Effector memory CD4-positive, alpha-beta T cell (primary cell): ENCODE measurements at regions not wholly inside any gene's neighbourhood (a gene's known extent, or its start where the extent isn't known, plus 50 kb on each side); places are given as distances from the start of the nearest gene placed in this dataset.

ENCODE experiments used
- DNase-seq, 3 donors: peaks; one replicate each; pipeline ENCODE4 v3.0.0-alpha.2; 2020
- H3K27ac ChIP-seq: 2 replicates; pipeline ENCODE4 v1.7.0; 2013; ENCODE audit warnings: mild to moderate bottlenecking, low read length, moderate library complexity; ENCODE audit not compliant: insufficient read depth, poor library complexity, severe bottlenecking
- H3K27me3 ChIP-seq: replicated peaks from 2 replicates; pipeline ENCODE4 v1.7.0; 2013; ENCODE audit warnings: mild to moderate bottlenecking, low read length; ENCODE audit not compliant: insufficient read depth, control insufficient read depth, poor library complexity, severe bottlenecking
- H3K36me3 ChIP-seq: 2 replicates; pipeline ENCODE4 v1.7.0; 2013; ENCODE audit warnings: mild to moderate bottlenecking, low read length, moderate library complexity; ENCODE audit not compliant: control insufficient read depth, insufficient read depth
- H3K4me1 ChIP-seq: 2 replicates; pipeline ENCODE4 v1.7.0; 2013; ENCODE audit warnings: low read length, mild to moderate bottlenecking; ENCODE audit not compliant: control insufficient read depth, insufficient read depth, poor library complexity, severe bottlenecking
- H3K4me3 ChIP-seq: 2 replicates; pipeline ENCODE4 v1.7.0; 2013; ENCODE audit warnings: low read length, low read depth, mild to moderate bottlenecking; ENCODE audit not compliant: insufficient read depth, poor library complexity, severe bottlenecking
- H3K9me3 ChIP-seq: 2 replicates; pipeline ENCODE4 v1.7.0; 2013; ENCODE audit warnings: mild to moderate bottlenecking, low read length, moderate library complexity; ENCODE audit not compliant: control insufficient read depth

GRCh38 chr11:15886299-15886698 is 470.0 kb downstream of the SOX6 start:
- Histone ChIP-seq H3K4me3 (no peak overlapping the region), H3K36me3 (no peaks in the 10 kb centered on the region), H3K4me1 (no peaks in the 10 kb centered on the region), H3K27me3 (no peaks in the 10 kb centered on the region), H3K9me3 (no peaks in the 10 kb centered on the region), H3K27ac (no peak overlapping the region)
- no peak for DNase-seq

- Histone ChIP-seq H3K4me3 (no peak overlapping the region), H3K36me3 (no peaks in the 10 kb centered on the region), H3K27me3 (no peaks in the 10 kb centered on the region), H3K27ac (no peak overlapping the region), H3K9me3 (no peaks in the 10 kb centered on the region), H3K4me1 (no peaks in the 10 kb centered on the region)
- no peak for DNase-seq
Measured at GRCh38 chr11:15886866-15887265, 469.5 kb downstream of the SOX6 start.

- H3K27ac ChIP-seq: no peak overlapping the region
- H3K4me3 ChIP-seq: no peak overlapping the region
- no peak for DNase-seq
- H3K27me3 ChIP-seq: no peaks in the 10 kb centered on the region
- no peaks in the 10 kb centered on the region for H3K9me3 ChIP-seq
- H3K4me1 ChIP-seq: no peaks in the 10 kb centered on the region
- H3K36me3 ChIP-seq: no peaks in the 10 kb centered on the region
Measured at GRCh38 chr11:15888556-15889345, 467.6 kb downstream of the SOX6 start.

GRCh38 chr11:15889363-15890030 is 466.8 kb downstream of the SOX6 start:
- H3K9me3 ChIP-seq: no peaks in the 10 kb centered on the region
- DNase-seq: no peak
- no peaks in the 10 kb centered on the region for H3K4me1 ChIP-seq
- H3K4me3 ChIP-seq: no peak overlapping the region
- H3K36me3 ChIP-seq: no peaks in the 10 kb centered on the region
- no peaks in the 10 kb centered on the region for H3K27me3 ChIP-seq
- H3K27ac ChIP-seq: no peak overlapping the region

GRCh38 chr11:15890031-15890713 is 466.2 kb downstream of the SOX6 start:
- Histone ChIP-seq H3K4me1 (no peaks in the 10 kb centered on the region), H3K27ac (no peak overlapping the region), H3K36me3 (no peaks in the 10 kb centered on the region), H3K4me3 (no peak overlapping the region), H3K9me3 (no peaks in the 10 kb centered on the region), H3K27me3 (no peaks in the 10 kb centered on the region)
- DNase-seq: no peak

- no peak for DNase-seq
- Histone ChIP-seq H3K4me3 (no peak overlapping the region), H3K9me3 (no peaks in the 10 kb centered on the region), H3K27ac (no peak overlapping the region), H3K27me3 (no peaks in the 10 kb centered on the region), H3K36me3 (no peaks in the 10 kb centered on the region), H3K4me1 (no peaks in the 10 kb centered on the region)
Measured at GRCh38 chr11:15893080-15893492, 463.3 kb downstream of the SOX6 start.

- Histone ChIP-seq H3K27ac (no peak overlapping the region), H3K36me3 (no peaks in the 10 kb centered on the region), H3K4me3 (no peak overlapping the region), H3K4me1 (no peaks in the 10 kb centered on the region), H3K9me3 (no peaks in the 10 kb centered on the region), H3K27me3 (no peaks in the 10 kb centered on the region)
- DNase-seq: no peak
Measured at GRCh38 chr11:15896026-15896425, 460.3 kb downstream of the SOX6 start.

- Histone ChIP-seq H3K27me3 (no peaks in the 10 kb centered on the region), H3K27ac (no peak overlapping the region), H3K4me1 (no peaks in the 10 kb centered on the region), H3K36me3 (no peaks in the 10 kb centered on the region), H3K9me3 (no peaks in the 10 kb centered on the region), H3K4me3 (no peak overlapping the region)
- no peak for DNase-seq
Measured at GRCh38 chr11:15896530-15896929, 459.8 kb downstream of the SOX6 start.

- H3K36me3 ChIP-seq: no peaks in the 10 kb centered on the region
- H3K9me3 ChIP-seq: no peaks in the 10 kb centered on the region
- H3K4me3 ChIP-seq: no peak overlapping the region
- no peak for DNase-seq
- H3K27me3 ChIP-seq: no peaks in the 10 kb centered on the region
- H3K27ac ChIP-seq: no peak overlapping the region
- H3K4me1 ChIP-seq: no peaks in the 10 kb centered on the region
Measured at GRCh38 chr11:15897211-15897960, 459.0 kb downstream of the SOX6 start.
